ENCODE measurements at regions not wholly inside any gene's neighbourhood (a gene's known extent, or its start where the extent isn't known, plus 50 kb on each side); places are given as distances from the start of the nearest gene placed in this dataset.

DNA sequence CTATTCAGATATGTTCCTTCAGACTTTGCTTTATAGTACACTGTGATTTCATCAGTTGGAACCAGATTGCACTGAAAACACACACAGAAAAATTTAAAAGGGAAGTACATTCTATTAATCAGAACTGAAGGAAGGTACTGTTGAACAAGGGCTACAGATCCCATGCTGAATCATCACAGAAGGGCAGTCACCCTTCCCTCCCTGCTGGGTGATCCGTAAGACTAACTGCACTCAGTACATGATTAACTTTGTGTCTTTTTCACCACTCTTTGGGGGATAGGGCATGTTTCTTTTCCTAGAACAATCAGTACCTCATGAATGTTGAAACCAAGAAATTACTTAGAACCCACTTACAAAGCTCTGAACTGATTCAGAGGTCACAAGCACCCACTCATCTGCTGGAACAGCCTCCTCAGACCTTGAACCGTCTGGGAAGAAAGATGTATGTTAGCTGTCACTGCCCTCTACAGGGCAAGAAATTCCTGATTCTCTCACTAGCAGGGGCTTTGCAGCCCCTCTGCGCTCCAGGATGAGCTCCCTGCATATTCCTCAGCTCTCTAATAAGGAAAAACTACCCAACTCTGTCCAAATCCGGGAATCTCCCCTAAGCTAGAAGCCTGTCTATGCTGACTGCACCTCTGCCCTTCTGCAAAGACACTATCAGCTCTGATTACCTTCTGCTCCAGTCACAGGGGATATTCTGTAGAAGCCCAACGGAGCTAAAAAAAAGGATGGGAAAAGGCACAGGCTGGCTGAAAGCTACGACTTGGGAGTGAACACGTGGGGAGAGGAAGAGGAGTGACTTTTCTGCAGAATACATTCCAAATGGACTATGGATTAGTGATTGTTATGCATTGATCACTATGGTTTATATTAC, 51.0 kb downstream of the IARS1 start:
- TF ChIP-seq, protein P1, sequence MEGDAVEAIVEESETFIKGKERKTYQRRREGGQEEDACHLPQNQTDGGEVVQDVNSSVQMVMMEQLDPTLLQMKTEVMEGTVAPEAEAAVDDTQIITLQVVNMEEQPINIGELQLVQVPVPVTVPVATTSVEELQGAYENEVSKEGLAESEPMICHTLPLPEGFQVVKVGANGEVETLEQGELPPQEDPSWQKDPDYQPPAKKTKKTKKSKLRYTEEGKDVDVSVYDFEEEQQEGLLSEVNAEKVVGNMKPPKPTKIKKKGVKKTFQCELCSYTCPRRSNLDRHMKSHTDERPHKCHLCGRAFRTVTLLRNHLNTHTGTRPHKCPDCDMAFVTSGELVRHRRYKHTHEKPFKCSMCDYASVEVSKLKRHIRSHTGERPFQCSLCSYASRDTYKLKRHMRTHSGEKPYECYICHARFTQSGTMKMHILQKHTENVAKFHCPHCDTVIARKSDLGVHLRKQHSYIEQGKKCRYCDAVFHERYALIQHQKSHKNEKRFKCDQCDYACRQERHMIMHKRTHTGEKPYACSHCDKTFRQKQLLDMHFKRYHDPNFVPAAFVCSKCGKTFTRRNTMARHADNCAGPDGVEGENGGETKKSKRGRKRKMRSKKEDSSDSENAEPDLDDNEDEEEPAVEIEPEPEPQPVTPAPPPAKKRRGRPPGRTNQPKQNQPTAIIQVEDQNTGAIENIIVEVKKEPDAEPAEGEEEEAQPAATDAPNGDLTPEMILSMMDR (conservative IDR thresholded peaks at IDR 0.05; ENCODE audit: low read length): 0 out of 2 replicates have a peak, but pooled peaks have one; percentile 35
- no peak for TF ChIP-seq EZH2phosphoT487 (IDR thresholded peaks at IDR 0.05; ENCODE audit: borderline replicate concordance, low read depth, low read length)

All from OCI-LY7 (cell line).